Heart right ventricle (tissue), 16 donors: ENCODE measurements at regions not wholly inside any gene's neighbourhood (a gene's known extent, or its start where the extent isn't known, plus 50 kb on each side); places are given as distances from the start of the nearest gene placed in this dataset.

Source experiments
- ATAC-seq, 8 donors: fragments of 200-7000 bp; cut with Tn5 transposase; one replicate each; pipeline ENCODE4 v1.9.1; 2020; ENCODE audit warnings: mild to moderate bottlenecking in 8 of 8, moderate library complexity in 8 of 8, moderate number of reproducible peaks in 1 of 8
- DNase-seq, 2 donors: peaks; one replicate each; pipeline ENCODE4 v3.0.0-alpha.2; 2020
- H3K27ac ChIP-seq, 10 donors: fragments of 200-600 bp; sonication (generic) in 2 of 10; one replicate each; pipeline versions ENCODE4 v1.5.0 to v1.8.0; 2020 to 2022; ENCODE audit warnings: mild to moderate bottlenecking in 3 of 10
- H3K27me3 ChIP-seq, 7 donors: fragments of 200-600 bp; one replicate each; pipeline ENCODE4 v1.8.0; 2021 to 2022; ENCODE audit warnings: mild to moderate bottlenecking in 2 of 7
- H3K36me3 ChIP-seq, 9 donors: fragments of 200-600 bp; sonication (generic) in 1 of 9; one replicate each; pipeline versions ENCODE4 v1.5.0 to v1.8.0; 2020 to 2022; ENCODE audit warnings: mild to moderate bottlenecking in 2 of 9
- H3K4me1 ChIP-seq, 9 donors: fragments of 200-600 bp; sonication (generic) in 1 of 9; one replicate each; pipeline versions ENCODE4 v1.5.0 to v1.8.0; 2020 to 2022; ENCODE audit warnings: mild to moderate bottlenecking in 4 of 9
- H3K4me3 ChIP-seq, 10 donors: fragments of 200-600 bp; sonication (generic) in 2 of 10; one replicate each; pipeline versions ENCODE4 v1.5.0 to v1.8.0; 2020 to 2022; ENCODE audit warnings: mild to moderate bottlenecking in 7 of 10, moderate library complexity in 2 of 10
- H3K9me3 ChIP-seq, 11 donors: fragments of 200-600 bp in 10 of 11; sonication (generic) in 2 of 11; one replicate each; pipeline versions ENCODE4 v1.5.0 to v1.8.0; 2013 to 2022; ENCODE audit warnings: mild to moderate bottlenecking in 2 of 11, control low read depth in 1 of 11, moderate library complexity in 1 of 11
- CTCF ChIP-seq, 9 donors: fragments of 200-600 bp; sonication (generic) in 2 of 9; IDR thresholded peaks; one replicate each; pipeline versions ENCODE4 v1.5.0 to v1.8.0; 2021 to 2022; ENCODE audit warnings: antibody characterized with exemption in 9 of 9, mild to moderate bottlenecking in 5 of 9, moderate library complexity in 1 of 9
- WGBS, 2 donors: extraction: QIAGEN DNeasy Blood & Tissue Kit; methylation state at CpG; one replicate each; pipeline ENCODE4 v1.1.7; 2013; ENCODE audit warnings: inconsistent platforms in 1 of 2; 5-methylcytosine and 5-hydroxymethylcytosine counted together
- intact Hi-C, 10 donors: fragments of 100-400 bp; cut with DNase I; formaldehyde crosslinking; loops; one replicate each; pipeline versions ENCODE4 v1.11.1 to v1.14.2; 2022
- donor health status: Arrhythmogenic right ventricular cardiomyopathy.
- donor health status: ischemic (EF 13 %, LVEDD 7.1; RV severe dilation, severe dysfunction).
- donor health status: healthy with polysubstance abuse.
- donor health status: DM: no; HTN: yes; CAD: no.
- donor health status: DM: no; HTN: no; CAD: no.
- donor health status: ischemic (EF 25% LVEDD 6.9; RV normal size, moderate dysfunction).
- donor health status: ischemic (EF 25% LVEDD 5.7; RV mildly dilated, moderate dysfunction).
- donor health status: healthy.
- donor health status: DM: yes; HTN: yes; CAD: no.
- donor health status: Ischemic cardiomyopathy.
- donor health status: ischemic (EF 35%, LVEDD 5.7; RV mildly dilated, moderate dysfunction).
- donor health status: nonischemic (EF 11% LVEDD 7.7; RV severe dilation, severe dysfunction).
- donor health status: DM: yes; HTN: yes; CAD: no.
- donor health status: PGD.
- donor health status: ischemic (EF 29% LVEDD 5.4; RV normal size, mild dysfunction).
- donor health status: nonischemic (EF 23%, LVEDD 6.1; RV moderate dilation, normal function).

GRCh38 chr2:13533524-13533922, 816.8 kb downstream of the TRIB2 start:
- no peaks in the 10 kb centered on the region for H3K36me3 ChIP-seq
- DNase-seq (no peak), ATAC-seq (no peak)
- no peak overlapping the region for H3K27ac ChIP-seq
- intact Hi-C loops, result no loop called here
- H3K27me3 ChIP-seq, result no peaks in the 10 kb centered on the region
- WGBS, 2 donors, result 79 to 80% methylated on average over 2 of the region's 2 CpGs
- no peaks in the 10 kb centered on the region for H3K9me3 ChIP-seq
- TF ChIP-seq CTCF (IDR thresholded peaks at IDR 0.05), result no peak
- no peak overlapping the region for H3K4me3 ChIP-seq
- no peaks in the 10 kb centered on the region for H3K4me1 ChIP-seq

- no peaks in the 10 kb centered on the region for H3K36me3 ChIP-seq
- no peak overlapping the region for H3K27ac ChIP-seq
- H3K27me3 ChIP-seq, result no peaks in the 10 kb centered on the region
- intact Hi-C loops, result loop anchor here in 1 of 10 donors (2.0 kb wide), 1 partner anchor 16 kb away; no protein-coding TSS in a partner anchor
- no peaks in the 10 kb centered on the region for H3K4me1 ChIP-seq
- ATAC-seq, result no peak
- no peak for DNase-seq
- no peaks in the 10 kb centered on the region for H3K9me3 ChIP-seq
- H3K4me3 ChIP-seq, result no peak overlapping the region
- whole genome bisulfite sequencing, 2 donors, result 59% methylated on average over 6 of the region's 6 CpGs
- TF ChIP-seq CTCF (IDR thresholded peaks at IDR 0.05), result no peak
These were observed 820.2 kb downstream of the TRIB2 start for GRCh38 chr2:13536941-13537340.

DNA sequence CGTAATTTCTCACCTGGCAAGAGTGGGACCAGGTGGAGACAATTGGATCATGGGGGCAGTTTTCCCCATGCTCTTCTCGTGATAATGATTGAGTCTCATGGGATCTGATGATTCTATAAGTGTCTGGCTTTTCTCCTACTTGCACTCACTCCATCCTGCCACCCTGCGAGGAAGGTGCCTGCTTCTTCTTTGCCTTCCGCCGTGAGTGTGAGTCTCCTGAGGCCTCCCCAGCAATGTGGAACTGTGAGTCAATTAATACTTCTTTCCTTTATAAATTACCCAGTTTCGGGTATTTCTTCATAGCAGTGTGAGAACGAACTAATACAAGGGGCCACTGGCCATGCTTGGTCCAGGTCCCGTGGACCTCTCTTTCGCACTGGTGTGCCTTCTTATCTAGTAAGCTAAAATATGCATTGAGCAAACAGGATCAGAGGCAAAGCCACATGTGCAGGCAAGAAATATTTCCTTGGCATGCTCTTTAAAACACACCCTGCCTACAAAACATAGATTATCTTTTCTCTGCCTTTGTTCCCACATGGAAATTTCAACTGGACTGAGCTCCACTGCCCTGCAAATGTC, 821.1 kb downstream of the TRIB2 start:
- no peaks in the 10 kb centered on the region for H3K36me3 ChIP-seq
- DNase-seq (no peak), ATAC-seq (no peak)
- no peaks in the 10 kb centered on the region for H3K27me3 ChIP-seq
- intact Hi-C loops, result loop anchor here in 1 of 10 donors (2.0 kb wide), 1 partner anchor 15 kb away; no protein-coding TSS in a partner anchor
- no peak for TF ChIP-seq CTCF (IDR thresholded peaks at IDR 0.05)
- H3K4me3 ChIP-seq, result no peak overlapping the region
- WGBS, 2 donors, result 71 to 75% methylated on average over 9 of the region's 9 CpGs
- H3K4me1 ChIP-seq, result no peaks in the 10 kb centered on the region
- no peak overlapping the region for H3K27ac ChIP-seq
- H3K9me3 ChIP-seq, result no peaks in the 10 kb centered on the region

DNA sequence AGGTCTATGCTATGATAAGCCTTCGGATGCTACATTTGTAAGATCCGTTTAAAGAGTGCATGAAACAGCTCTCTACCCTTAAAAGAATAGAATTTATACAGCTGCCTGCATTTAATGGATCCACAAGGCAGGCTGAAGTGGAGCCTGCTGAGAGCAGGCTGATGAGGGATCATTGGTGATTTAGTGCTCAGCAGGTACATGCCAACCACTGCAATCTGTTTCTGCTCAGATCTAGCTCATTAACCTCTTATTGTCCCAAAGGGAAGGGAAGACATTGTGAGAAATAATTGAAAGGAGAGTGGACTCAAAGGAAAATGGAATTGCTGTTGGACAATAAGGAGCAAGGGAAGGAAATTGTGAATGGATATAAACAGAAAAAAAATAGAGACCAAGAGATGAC, 822.6 kb downstream of the TRIB2 start:
- intact Hi-C loops, result no loop called here
- 73 to 75% methylated on average over 2 of the region's 2 CpGs for WGBS, 2 donors
- Histone ChIP-seq H3K36me3 (no peaks in the 10 kb centered on the region), H3K27me3 (no peaks in the 10 kb centered on the region), H3K4me1 (no peaks in the 10 kb centered on the region), H3K27ac (no peak overlapping the region), H3K9me3 (no peaks in the 10 kb centered on the region), H3K4me3 (no peak overlapping the region)
- TF ChIP-seq CTCF (IDR thresholded peaks at IDR 0.05), result no peak
- ATAC-seq (no peak), DNase-seq (no peak)
